GM21619 (cell line): ENCODE measurements at regions not wholly inside any gene's neighbourhood (a gene's known extent, or its start where the extent isn't known, plus 50 kb on each side); places are given as distances from the start of the nearest gene placed in this dataset.

Source experiments
- ATAC-seq: cut with Tn5 transposase; IDR thresholded peaks from one replicate; pipeline ENCODE4 v1.9.1; 2021; ENCODE audit not compliant: unreplicated experiment

DNA sequence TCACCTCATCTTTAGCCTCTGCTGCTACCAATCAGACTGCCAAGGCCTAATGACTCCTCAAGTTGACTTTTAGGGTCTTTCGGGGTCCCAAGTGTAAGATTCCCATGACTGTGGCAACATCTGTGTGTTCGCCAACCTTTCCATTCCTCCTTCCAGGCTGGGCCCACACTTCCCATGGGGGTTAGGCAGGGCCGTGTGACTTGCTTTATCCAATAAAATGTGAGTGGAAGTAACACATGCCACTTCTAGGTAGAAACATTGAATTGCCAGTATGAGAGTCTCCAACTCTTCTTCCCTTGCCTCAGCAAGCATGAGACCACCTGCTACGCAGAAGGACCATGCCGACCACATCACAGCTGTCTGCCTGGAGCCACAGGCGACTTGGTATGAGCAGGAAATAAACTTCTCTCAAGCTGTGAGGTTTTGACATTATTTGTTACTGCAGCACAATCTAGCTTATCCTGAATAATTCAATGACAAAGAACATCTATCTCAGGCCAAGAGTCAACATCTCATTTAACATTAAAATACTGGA lies 190.4 kb upstream of the IER5L start:
- ATAC-seq: no peak

DNA sequence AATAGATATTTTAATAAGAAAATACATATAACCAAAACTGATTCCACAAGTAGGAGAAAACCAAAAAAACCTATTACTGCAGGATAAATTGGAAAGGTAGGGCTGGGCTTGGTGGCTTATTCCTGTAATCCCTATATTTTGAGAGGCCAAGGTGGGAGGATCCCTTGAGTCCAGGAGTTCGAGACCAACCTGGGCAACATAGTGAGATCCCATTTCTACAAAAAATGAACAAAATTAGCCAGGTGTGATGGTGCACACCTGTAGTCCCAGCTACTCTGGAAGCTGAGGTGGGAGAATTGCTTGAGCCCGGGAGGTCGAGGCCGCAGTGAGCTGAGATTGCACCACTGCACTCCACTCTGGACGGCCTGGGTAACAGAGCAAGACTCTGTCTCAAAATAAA lies 189.2 kb upstream of the IER5L start:
- no peak for ATAC-seq

DNA sequence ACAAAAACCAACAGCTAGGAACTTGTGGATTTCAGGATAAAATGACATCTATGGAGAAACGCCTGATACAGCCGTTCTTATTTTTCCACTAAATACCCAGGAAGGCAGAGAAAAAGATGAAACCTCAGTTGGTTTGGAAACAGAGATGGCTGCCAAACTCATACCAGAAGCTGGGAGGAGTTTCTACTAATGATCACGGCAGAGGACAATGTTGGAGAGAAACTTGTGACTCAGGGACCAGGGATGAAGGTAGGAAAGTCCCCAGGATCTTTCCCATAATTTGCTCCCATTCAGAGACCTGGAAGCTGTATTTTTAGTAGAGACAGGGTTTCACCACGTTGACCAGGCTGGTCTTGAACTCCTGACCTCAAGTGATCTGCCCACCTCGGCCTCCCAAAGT lies 187.1 kb upstream of the IER5L start:
- no peak for ATAC-seq

DNA sequence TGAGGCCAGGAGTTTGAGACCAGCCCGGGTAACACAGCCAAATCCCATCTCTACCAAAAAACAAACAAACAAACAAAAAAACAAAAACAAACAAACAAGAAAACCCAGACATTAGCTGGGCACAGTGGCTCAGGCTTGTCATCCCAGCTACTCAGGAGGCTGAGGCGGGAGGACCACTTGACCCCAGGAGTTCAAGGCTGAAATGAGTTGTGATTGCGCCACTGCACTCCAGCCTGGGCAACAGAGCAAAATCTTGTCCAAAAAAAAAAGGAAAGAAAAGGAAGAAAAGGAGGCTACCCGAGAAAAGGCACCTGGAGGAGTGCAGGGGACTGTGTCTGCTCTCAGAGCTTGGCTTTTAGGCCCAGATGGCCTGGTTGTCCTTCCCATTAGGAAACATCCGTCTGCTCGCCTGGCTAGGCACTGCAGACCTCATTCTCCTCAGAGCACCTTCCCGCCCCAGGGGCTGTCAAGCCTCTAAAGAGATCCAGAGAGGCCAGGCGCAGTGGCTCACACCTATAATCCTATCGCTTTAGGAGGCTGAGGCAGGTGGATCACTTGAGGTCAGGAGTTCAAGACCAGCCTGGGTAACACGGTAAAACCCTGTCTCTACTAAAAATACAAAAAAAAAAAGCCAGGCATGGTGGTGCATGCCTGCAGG lies 185.3 kb upstream of the IER5L start:
- no peak for ATAC-seq

DNA sequence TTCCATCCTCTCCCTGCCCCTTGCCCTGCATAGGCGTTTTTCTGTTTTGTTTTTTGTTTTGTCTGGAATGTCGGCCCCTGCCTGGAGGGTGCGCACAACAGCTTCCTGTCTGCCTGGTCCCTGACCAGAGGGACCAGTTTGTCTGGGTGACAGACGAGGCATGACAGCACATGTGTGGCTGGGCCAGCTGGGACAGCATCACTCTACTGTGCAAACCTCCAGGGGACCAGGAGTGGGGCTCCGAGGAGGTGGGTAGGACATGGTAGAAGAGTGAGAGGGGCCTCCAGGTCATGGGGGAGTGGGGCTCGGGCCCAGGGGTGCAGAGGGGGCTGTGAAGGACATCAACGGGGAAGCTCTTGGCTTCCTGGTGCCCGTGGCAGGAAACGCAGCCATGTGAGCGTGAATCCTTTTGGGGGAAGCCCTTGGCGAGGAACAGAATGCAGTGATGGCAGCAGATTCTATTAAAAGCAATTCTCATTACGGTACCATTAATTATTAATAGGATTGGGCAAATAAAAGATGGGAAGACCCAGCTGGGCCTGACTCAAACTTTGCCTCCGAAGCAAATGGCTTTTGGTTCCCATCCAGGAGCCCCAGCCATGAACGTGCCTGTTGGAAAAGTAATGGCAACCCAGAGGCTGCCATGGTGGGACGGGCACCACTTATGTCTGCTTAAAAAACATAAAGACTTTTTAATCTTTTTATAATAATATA lies 184.4 kb upstream of the IER5L start:
- ATAC-seq: no peak

DNA sequence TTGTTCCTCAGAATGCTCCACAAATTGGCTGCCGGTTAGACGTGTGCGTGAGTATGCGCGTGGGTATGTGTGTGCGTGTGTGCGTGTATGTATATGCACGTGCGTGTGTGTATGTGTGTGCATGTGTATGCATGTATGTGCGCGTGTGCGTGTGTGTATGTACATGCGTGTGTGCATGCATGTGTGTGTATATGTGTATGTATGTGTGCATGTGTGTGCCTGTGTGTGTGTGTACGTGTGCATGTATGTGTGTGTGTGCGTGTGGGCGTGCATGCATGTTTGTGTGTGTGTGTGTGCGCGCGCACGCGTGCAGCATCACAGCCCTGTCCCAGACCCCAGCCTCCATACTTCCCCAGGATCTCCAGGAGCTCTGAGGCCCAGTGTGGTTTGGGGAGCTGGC lies 183.1 kb upstream of the IER5L start:
- no peak for ATAC-seq

DNA sequence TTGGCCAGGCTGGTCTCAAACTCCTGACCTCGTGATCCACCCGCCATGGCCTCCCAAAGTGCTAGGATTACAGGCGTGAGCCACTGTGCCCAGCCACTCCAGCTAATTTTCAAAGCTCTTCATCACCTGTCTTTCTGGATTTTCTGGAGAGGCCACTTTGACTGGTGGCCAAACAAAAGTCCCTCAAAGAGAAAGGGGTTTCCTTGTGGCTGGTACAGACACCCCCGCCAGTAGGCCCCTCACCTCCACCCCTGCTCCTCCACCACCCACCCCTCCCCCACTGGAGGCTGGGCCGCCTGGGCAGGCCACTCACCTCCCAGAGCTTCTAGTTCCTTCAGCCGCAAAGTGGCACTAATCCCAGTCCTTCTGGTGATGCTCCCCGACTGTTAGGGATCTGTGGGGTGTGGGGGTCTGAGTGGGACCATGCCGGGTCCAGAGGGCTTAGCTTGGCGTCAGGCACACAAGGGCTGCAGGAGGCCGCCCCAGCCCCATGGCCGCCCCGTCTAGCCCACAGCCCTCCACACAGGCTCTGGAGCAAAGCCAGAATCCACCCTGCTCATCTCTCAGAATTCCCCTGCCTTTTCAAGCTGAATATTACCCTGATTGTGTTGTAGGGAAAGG lies 182.0 kb upstream of the IER5L start:
- ATAC-seq: no peak

DNA sequence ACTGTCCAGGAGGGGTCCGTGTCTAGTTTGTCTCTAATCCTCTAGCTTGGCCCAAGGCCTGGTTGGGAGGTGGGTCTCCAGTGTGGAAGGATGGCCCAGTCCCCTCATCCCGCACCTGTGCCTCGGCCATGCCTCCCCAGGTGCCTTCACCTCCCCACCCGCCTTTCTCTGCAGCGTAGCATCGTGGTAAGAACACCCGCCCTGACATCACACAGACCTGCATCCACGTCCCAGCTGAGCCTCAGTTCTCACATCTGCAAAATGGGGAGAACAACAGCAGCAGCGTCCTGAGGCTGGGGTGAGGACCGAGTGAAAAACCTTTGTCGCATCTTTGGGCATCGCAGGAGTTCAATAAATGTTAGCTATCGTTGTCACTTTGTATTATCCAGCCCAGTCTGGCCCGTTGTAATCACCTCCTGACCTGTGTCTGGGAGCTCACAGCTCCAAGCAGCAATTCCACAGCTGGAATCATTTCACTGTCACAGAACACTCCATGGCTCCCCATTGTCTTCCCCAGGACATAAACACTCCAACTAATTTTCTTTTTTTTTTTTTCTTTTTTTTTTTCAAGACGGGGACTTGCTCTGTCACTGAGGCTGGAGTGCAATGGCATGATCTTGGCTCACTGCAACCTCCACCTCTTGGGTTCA lies 181.2 kb upstream of the IER5L start:
- ATAC-seq: no peak

DNA sequence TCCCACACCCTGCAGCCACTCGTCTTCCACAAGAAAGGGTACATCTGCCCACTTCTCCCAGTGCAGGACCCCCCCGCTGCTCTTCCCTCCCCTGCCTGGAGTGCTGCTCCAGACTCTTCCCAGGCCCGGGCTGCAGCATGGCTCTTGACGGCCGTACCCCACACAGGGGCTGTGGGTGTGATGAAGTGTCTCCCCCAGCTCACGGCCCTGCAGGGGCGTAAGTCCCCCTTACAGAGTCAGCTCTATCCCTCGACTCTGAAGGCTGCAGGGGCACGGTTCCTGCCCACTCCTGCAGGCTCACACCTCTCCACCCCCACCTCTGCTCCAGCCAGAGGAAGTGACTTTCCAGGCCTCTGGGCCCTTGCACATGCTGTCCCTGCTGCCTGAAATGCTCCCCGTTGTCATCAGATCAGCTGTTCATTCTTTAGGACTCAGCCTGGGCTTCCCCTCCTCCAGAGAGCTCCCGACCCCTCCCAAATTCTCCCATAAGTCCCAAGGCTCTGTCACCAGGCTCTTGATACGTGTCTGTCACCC lies 180.6 kb upstream of the IER5L start:
- no peak for ATAC-seq

DNA sequence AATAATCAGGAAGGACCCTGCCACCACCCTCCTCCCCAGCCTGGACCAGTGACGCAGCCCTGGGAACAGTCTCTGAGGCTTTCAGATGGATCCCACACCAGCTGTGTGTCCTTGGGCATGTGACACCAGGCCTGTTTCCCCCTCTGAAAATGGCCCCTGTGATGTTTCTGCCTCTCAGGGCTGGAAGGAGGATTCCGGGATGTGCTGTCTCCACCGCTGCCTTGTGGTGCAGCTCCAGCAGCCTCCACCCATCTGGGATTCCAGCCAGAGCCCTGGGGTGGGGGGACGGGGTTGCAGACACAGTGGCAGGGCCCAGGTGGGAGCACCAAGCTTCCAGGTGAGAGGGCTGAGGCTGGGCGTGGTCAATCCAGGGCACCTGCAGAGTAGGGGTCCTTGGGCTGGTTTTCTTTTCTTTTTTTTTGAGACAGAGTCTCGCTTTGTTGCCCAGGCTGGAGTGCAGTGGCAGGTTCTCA lies 179.7 kb upstream of the IER5L start:
- ATAC-seq: no peak

DNA sequence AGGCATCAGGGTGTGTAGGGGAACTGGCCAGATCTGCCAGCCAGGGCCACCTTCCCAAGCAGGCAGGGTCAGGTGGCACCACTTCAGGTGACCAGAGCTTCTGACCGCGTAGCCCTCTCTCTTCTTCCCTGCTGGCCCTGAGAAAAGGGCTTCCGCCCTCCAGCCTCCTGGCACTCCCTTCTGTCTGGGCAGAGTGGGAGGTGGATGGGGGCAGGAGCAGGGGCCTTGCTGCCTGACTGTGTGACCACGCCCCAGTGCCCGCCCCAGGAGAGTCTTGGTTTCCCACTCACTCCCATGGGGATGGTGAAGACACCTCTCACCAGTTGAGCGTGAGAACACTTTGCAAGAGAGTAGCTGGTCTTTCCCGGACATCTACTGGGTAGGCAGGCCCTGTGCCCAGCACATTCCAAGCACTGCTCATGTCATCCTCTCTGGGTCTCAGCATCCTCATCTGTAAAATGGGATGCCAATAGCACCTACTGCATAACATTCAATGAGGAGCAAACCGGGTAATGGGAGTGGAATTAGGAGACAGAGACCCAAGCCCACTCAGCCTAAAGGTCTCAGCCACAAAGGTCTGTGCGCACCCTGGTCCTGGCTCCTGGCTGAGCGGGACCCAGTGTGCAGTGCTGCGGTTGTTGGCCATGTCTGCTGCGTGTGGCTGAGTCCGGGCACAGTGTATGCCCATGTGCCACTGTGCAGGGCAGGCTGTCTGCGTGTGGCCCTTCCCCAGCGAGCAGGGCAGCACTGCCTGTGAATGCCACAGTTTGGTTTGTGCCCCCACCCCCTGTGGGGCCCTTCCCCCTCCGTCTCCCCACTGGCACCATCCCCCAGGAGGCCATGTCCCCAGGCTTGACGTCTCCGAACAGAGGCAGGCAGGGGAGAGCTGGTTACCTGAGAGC lies 179.1 kb upstream of the IER5L start:
- ATAC-seq: no peak

DNA sequence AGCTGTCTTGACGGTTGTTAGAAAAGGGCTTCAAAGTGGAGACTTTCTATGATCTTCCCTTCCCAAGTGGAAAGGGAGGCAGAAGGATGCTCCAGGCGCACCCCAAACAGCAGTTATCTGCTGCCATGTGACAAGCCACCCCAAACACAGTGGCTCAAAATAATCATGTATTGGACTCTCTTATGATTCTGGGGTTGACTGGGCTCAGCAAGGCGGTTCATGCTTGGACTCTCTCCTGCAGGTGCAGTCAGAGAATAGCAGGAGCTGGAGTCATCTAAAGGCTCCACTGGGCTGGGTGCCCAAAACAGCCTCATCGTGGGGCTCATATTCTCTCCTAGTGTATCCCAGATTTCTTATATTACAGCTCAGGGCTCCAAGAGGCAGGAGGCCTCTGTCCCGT lies 177.6 kb upstream of the IER5L start:
- no peak for ATAC-seq

DNA sequence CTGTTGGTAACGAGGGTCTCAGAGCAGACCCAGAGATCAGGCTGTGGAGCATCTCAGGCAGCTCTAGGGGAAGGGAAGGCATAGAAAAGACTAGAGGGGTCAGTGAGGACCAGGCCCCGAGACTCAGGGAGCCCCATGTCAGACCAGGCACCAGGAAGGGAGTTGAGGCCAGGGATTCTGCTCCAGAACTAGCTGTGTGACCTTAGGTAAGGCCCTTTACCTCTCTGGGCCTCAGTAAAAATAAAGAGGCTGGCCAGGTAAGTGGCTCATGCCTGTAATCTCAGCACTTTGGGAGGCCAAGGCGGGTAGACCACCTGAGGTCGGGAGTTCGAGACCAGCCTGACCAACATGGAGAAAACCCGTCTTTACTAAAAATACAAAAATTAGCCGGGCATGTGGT lies 176.4 kb upstream of the IER5L start:
- ATAC-seq: no peak

DNA sequence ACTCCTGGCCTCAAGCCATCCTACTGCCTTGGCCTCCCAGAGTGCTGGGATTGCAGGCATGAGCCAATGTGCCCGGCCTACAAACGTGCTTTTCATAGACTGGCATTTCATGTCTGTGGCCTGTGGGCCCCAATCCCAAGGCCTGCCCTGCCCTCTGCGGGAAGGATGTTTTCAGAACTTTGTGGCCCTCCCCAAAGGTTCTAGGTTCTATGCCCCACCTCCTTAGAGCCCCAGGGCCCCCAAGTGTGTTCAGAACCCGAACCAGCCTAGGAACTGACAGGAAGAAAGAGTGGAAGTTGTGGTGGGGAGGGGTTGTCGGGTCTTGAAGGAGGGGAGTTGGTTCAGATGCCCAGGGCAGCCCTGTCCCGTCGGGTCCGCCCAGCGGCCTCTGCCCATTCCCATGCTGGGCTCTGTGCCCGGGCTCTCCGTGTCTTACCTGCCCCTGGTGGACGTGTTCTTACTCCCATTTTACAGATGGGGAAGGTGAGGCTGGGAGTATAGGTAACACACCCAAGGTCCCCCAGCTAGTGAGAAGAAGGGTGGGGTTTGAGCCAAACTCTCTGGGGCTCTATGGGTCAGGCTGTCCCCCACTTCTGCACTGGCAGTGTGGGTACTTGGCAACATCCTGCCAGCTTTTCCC lies 175.8 kb upstream of the IER5L start:
- no peak for ATAC-seq

DNA sequence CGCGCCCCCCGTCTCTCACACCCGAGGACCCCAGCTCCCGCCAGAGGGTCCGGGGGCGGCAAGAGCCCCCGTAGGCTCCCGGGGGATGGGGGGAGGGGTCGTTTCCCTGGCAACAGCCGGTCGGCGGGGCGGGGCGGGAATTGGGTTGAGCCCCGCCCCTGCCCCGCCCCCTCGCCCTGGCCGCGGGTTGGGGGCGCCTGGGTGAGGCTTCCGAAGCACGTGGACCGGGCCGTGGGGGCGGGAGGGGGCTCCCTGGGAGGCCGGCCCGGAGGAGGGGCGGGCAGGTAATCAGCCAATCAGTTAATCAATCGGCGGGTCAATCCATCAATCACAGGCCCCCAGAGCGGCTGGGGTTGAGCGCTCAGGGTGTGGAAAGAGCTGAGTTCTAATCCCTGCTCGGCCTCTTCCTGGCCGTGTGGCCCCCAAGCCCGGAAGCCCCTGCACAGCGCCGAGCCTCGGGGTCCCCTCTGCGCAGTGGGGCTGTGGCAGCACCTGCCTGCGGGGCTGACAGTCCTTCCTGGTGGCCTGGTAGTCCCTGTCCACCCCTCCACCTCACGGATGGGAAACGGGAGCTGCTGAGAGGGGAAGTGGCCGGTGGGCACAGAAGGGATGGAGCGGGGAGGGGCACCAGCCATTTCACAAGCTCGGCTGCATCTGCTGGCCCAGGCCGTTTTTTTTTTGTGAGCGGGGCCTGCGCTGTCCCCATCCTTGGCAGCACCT lies 174.2 kb upstream of the IER5L start:
- no peak for ATAC-seq

DNA sequence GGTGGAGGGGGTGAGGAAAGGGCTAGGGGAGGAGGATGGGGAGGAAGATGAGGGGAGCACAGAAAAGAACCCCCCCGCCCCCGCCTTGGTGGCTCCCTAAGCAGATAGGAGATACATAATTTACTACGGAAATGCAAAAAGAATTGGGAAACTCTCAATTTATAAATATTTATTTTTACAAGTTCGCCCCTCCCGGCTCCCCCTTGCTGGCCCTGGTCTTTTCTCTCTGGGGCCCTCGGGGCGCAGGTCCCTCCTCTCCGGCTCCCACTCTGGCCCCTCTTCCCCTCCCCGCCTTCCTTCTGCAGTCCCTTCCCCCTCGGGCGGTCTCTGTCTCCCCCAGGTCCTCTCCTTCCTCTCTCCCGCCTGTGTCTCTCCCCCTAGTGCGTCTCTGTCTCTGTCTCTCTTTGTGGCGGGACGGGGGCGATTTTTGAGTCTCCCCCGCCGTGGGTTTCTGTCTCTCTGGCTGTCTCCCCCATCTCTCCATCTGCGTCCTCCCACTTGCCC lies 173.6 kb upstream of the IER5L start:
- no peak for ATAC-seq

DNA sequence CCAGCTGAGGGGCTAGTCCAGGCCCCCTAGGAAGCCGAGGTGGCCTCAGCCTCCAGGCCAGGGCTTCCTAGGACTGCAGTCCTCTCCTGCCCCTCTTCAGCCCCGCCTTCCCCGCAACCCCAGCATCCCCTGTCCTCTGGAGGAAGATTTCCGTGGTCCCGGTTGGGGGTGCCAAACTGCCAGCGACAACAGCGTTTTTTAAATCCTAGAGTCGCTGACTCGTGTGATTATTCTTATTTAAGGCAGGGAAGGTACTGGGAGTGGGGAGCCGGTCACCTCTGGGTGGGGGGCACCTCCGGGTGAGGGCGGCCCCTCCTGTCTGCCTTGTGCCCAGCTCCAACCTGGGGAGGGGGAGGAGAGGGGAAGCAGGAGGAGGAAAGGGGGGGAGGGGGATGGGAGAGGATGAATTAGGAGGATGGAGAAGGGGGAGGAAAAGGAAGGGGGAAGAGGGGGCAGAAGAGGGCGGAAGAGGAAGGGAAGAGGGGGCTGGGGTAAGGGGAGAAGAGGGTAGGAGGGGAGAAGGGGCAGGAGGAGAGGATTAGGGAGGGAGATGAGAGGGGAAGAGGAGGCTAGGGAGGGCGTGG lies 173.1 kb upstream of the IER5L start:
- ATAC-seq: no peak

DNA sequence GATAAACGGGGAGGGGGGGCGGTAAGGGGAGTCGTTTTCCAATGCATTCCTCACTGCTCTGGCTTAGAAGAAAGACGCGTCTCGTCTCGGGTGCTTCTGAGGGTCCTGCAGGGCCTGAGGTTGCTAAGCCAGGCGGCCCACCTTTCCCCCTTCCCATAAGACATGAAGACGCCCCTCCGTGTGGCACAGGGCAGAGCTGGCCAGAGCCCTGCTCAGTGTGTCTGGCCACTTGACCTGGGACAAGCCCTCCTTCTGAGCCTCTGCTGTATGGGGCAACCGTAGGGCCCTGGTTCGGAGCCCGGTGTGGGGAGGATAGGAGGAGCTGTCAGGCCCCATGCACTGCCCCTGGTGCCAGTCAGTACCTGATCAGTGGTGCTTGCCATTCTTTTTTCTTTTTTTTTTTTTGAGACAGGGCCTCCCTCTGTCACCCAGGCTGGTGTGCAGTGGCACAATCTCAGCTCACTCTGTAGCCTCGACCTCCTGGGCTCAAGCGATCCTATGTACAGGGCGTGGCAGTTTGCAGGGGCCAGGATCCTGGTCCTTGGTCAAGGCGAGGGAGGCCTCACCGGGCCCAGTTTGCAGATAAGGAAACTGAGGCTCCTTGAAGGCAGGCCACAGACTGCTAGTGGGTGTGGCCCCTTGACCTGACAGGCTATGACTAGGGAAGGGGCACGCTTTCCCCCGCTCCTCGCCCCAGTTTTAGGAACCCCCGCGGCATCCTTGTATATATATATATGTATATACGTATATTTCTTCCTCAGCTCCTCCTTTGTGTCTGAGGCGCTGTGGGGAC lies 172.3 kb upstream of the IER5L start:
- no peak for ATAC-seq
